AG04450 (cell line): ENCODE measurements at regions not wholly inside any gene's neighbourhood (a gene's known extent, or its start where the extent isn't known, plus 50 kb on each side); places are given as distances from the start of the nearest gene placed in this dataset.

Experiments used
- CTCF ChIA-PET: fragments of 300-600, 350-600 bp; formaldehyde crosslinking; extraction: SDS; loops from one replicate; lab custom pipeline; 2022; ENCODE audit warnings: antibody characterized with exemption, inconsistent platforms; lab: Charles Lee
- POLR2A ChIA-PET: fragments of 350-600 bp; formaldehyde crosslinking; extraction: SDS; loops from one replicate; lab custom pipeline; 2021; ENCODE audit warnings: antibody characterized with exemption, inconsistent platforms; lab: Yijun Ruan, JAX
- DNase-seq: peaks from one replicate; pipeline ENCODE4 v3.0.0-alpha.2; 2011; ENCODE audit warnings: low read depth, low spot score
- H3K27ac ChIP-seq: one replicate; pipeline ENCODE4 v1.5.1; 2012; ENCODE audit warnings: low read depth, low read length, control low read depth
- H3K27me3 ChIP-seq: one replicate; pipeline ENCODE4 v1.6.0; 2012; ENCODE audit warnings: low read length; ENCODE audit not compliant: control insufficient read depth, insufficient read depth
- H3K4me3 ChIP-seq: 2 replicates; pipeline ENCODE4 v1.5.1; 2011; ENCODE audit warnings: mild to moderate bottlenecking, low read depth, low read length, control low read depth
- H3K9me3 ChIP-seq: 2 replicates; pipeline ENCODE4 v1.5.1; 2012; ENCODE audit warnings: low read length; ENCODE audit not compliant: control insufficient read depth, insufficient read depth
- TF ChIP-seq, protein P1 (sequence below): IDR thresholded peaks from 2 replicates; pipeline ENCODE4 v1.5.1; 2011; ENCODE audit warnings: low read depth, low read length, control low read depth, inconsistent platforms

DNA sequence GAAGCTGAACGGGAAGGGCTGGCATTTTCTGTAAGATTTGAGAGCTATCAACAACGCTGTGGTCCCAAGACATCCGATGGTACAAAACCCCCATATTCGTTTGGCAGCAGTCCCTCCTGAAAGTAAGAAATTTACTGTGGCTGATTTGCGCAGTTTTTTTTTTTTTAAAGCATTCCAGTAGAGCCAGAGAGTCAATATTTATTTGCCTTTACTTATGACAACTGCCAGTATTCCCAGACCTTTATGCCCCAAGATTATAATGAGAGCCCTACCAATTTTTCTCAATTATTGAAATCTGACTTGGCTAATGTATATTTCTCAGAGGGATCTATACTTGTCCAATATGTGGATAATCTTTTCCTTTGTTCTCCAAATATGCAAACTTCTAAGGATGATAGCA, 157.5 kb upstream of the SPIN4 start:
- CTCF ChIA-PET = no interaction called here
- TF ChIP-seq, protein P1, sequence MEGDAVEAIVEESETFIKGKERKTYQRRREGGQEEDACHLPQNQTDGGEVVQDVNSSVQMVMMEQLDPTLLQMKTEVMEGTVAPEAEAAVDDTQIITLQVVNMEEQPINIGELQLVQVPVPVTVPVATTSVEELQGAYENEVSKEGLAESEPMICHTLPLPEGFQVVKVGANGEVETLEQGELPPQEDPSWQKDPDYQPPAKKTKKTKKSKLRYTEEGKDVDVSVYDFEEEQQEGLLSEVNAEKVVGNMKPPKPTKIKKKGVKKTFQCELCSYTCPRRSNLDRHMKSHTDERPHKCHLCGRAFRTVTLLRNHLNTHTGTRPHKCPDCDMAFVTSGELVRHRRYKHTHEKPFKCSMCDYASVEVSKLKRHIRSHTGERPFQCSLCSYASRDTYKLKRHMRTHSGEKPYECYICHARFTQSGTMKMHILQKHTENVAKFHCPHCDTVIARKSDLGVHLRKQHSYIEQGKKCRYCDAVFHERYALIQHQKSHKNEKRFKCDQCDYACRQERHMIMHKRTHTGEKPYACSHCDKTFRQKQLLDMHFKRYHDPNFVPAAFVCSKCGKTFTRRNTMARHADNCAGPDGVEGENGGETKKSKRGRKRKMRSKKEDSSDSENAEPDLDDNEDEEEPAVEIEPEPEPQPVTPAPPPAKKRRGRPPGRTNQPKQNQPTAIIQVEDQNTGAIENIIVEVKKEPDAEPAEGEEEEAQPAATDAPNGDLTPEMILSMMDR = no peak
- DNase-seq = no peak

GRCh38 chrX:63506320-63506719, 155.2 kb upstream of the SPIN4 start:
- TF ChIP-seq, protein P1 = 0 out of 2 replicates have a peak, but pooled peaks have one; percentile 32
- no peak for DNase-seq
- no peaks in the 10 kb centered on the region for H3K27me3 ChIP-seq
- POLR2A ChIA-PET = no interaction called here
- CTCF ChIA-PET = interaction anchor here (0.7 to 2.6 kb wide), 5 partner anchors 9 to 256 kb away, joined by 3 to 17 read pairs (median 5); no protein-coding TSS in a partner anchor
- no peak overlapping the region for H3K4me3 ChIP-seq
- no peak overlapping the region for H3K27ac ChIP-seq
- no peaks in the 10 kb centered on the region for H3K9me3 ChIP-seq

More for the DNA sequence above, 157.5 kb upstream of the SPIN4 start:
- H3K27ac ChIP-seq = no peak overlapping the region
- no peaks in the 10 kb centered on the region for H3K27me3 ChIP-seq
- POLR2A ChIA-PET = no interaction called here
- H3K9me3 ChIP-seq = no peaks in the 10 kb centered on the region
- no peak overlapping the region for H3K4me3 ChIP-seq

GRCh38 chrX:63503541-63503940, 152.4 kb upstream of the SPIN4 start:
- H3K27me3 ChIP-seq = no peaks in the 10 kb centered on the region
- TF ChIP-seq, protein P1 = no peak
- no peak overlapping the region for H3K4me3 ChIP-seq
- CTCF ChIA-PET = interaction anchor here (1.4 kb wide), 1 partner anchor 253 kb away, joined by 7 read pairs; no protein-coding TSS in a partner anchor
- no peak overlapping the region for H3K27ac ChIP-seq
- H3K9me3 ChIP-seq = no peaks in the 10 kb centered on the region
- no peak for DNase-seq
- POLR2A ChIA-PET = interaction anchor here (2.2 kb wide), 1 partner anchor 10 kb away, joined by 7 read pairs; no protein-coding TSS in a partner anchor

GRCh38 chrX:63488546-63489373, 137.6 kb upstream of the SPIN4 start:
- POLR2A ChIA-PET = no interaction called here
- Histone ChIP-seq H3K9me3 (no peaks in the 10 kb centered on the region), H3K4me3 (no peak overlapping the region), H3K27me3 (no peaks in the 10 kb centered on the region), H3K27ac (no peak overlapping the region)
- CTCF ChIA-PET = interaction anchor here (0.6 to 1.8 kb wide), 2 partner anchors 16 to 18 kb away, joined by 4 to 5 read pairs; no protein-coding TSS in a partner anchor
- TF ChIP-seq, protein P1 = no peak
- no peak for DNase-seq

- TF ChIP-seq, protein P1 = no peak
Measured at GRCh38 chrX:63475200-63475599, 124.1 kb upstream of the SPIN4 start.

More at GRCh38 chrX:63475200-63475599, 124.1 kb upstream of the SPIN4 start:
- ChIA-PET POLR2A (no interaction called here), CTCF (no interaction called here)
- no peak for DNase-seq
- no peaks in the 10 kb centered on the region for H3K27me3 ChIP-seq
- H3K4me3 ChIP-seq = no peak overlapping the region
- H3K9me3 ChIP-seq = peaks cover 10% of the 10 kb centered on the region
- no peak overlapping the region for H3K27ac ChIP-seq
